ENCODE measurements at regions not wholly inside any gene's neighbourhood (a gene's known extent, or its start where the extent isn't known, plus 50 kb on each side); places are given as distances from the start of the nearest gene placed in this dataset.

DNA sequence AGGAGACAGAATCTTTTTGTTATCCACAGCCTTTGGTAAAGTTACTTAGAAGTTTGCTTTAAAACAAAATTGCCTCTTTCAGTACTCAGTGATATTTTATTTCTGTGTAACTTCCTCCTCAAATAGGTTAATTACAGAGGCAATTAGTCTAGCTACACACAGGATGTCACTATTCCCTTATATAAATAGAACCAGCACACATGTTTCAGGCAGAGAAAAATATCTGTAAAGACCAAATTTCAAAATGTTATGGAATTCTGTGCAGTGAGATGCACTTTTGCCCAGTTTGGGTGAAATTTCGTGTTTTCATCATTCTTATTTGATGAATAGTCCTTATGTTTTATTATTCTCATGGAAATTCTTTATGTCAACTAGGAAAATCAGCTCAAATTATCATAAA, 410.6 kb upstream of the SOX5 start:
- no peak for TF ChIP-seq EZH2phosphoT487 (IDR thresholded peaks at IDR 0.05; ENCODE audit: low read depth, severe bottlenecking, unreplicated experiment)
- TF ChIP-seq, protein P1, sequence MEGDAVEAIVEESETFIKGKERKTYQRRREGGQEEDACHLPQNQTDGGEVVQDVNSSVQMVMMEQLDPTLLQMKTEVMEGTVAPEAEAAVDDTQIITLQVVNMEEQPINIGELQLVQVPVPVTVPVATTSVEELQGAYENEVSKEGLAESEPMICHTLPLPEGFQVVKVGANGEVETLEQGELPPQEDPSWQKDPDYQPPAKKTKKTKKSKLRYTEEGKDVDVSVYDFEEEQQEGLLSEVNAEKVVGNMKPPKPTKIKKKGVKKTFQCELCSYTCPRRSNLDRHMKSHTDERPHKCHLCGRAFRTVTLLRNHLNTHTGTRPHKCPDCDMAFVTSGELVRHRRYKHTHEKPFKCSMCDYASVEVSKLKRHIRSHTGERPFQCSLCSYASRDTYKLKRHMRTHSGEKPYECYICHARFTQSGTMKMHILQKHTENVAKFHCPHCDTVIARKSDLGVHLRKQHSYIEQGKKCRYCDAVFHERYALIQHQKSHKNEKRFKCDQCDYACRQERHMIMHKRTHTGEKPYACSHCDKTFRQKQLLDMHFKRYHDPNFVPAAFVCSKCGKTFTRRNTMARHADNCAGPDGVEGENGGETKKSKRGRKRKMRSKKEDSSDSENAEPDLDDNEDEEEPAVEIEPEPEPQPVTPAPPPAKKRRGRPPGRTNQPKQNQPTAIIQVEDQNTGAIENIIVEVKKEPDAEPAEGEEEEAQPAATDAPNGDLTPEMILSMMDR (IDR thresholded peaks at IDR 0.05; ENCODE audit: poor library complexity): no peak
- TF ChIP-seq EZH2 (IDR thresholded peaks at IDR 0.05; ENCODE audit: borderline replicate concordance): no peak
- no peaks in the 10 kb centered on the region for H3K36me3 ChIP-seq (replicated peaks; ENCODE audit: insufficient read depth, low read depth)
- H3K9me2 ChIP-seq (replicated peaks; ENCODE audit: insufficient read depth): no peaks in the 10 kb centered on the region
- H3K4me1 ChIP-seq (ENCODE audit: insufficient read depth): no peaks in the 10 kb centered on the region
- no peak overlapping the region for H2AFZ ChIP-seq
- H3K4me2 ChIP-seq: no peak overlapping the region
- H3K27ac ChIP-seq: no peak overlapping the region
- no peak overlapping the region for H3K4me3 ChIP-seq
- H3K79me2 ChIP-seq: no peaks in the 10 kb centered on the region
- no peaks in the 10 kb centered on the region for H3K9me3 ChIP-seq (ENCODE audit: low read depth)
- WGBS (ENCODE audit: low lambda C conversion rate, missing lambda C conversion rate): 88% methylated on average over 1 of the region's 1 CpG
- no peaks in the 10 kb centered on the region for H4K20me1 ChIP-seq (ENCODE audit: insufficient read depth, poor library complexity, severe bottlenecking)
- H3K27me3 ChIP-seq: no peaks in the 10 kb centered on the region
- DNase-seq (ENCODE audit: low spot score): no peak

DNA sequence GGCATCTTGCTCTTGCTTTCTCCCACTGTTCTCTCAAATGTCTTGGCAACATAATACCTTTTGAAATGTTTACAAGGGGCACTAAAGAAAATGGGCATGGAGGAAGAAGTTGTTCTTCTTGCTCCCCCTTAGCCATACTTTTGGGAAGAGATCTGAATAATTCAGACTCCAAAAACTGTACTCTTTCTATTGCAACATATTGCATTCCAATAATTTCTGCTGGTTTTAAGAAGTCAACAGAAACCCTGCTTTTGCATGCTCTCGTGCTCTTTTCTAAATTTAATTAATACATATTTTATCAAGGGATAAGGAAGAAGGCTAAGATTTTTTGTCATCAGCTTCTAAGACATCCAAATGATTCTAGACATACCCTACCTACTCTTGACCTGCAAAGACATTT, 409.9 kb upstream of the SOX5 start:
- Histone ChIP-seq H4K20me1 (ENCODE audit: insufficient read depth, poor library complexity, severe bottlenecking) (no peaks in the 10 kb centered on the region), H3K27ac (no peak overlapping the region), H3K4me3 (no peak overlapping the region), H3K4me1 (ENCODE audit: insufficient read depth) (no peaks in the 10 kb centered on the region), H3K9me3 (ENCODE audit: low read depth) (no peaks in the 10 kb centered on the region), H2AFZ (no peak overlapping the region), H3K4me2 (no peak overlapping the region), H3K27me3 (no peaks in the 10 kb centered on the region), H3K9me2 (replicated peaks; ENCODE audit: insufficient read depth) (no peaks in the 10 kb centered on the region), H3K36me3 (replicated peaks; ENCODE audit: insufficient read depth, low read depth) (no peaks in the 10 kb centered on the region), H3K79me2 (no peaks in the 10 kb centered on the region)
- TF ChIP-seq, protein P1 (IDR thresholded peaks at IDR 0.05; ENCODE audit: poor library complexity): no peak
- DNase-seq (ENCODE audit: low spot score): no peak
- 88% methylated on average over 1 of the region's 1 CpG for WGBS (ENCODE audit: low lambda C conversion rate, missing lambda C conversion rate)

DNA sequence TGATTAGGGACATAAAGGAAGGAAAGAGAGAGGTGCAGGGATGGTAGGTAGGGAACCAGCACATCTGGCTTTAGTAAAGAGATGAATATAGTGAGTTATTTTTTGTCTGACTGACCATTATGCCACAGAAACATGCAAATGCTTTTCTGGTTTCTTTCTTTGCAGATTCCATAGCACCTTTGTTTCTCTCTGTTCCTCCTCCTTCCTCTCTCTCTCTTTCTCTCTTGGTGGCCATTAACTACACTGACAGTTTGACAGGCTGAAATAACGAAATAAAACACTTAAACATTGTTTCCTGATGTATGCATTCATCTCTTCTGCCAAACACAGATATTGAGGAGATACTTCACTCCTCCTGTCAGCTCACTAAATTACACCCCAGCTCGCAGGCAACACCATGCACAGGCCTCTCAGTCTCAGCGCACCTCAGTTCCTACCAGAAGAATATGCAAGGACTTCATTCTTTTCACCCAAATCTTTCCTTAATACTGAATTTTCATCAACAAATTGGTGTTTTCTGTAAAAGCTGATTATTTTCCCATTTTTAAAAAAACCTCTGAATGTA, 406.9 kb upstream of the SOX5 start:
- Histone ChIP-seq H3K4me1 (ENCODE audit: insufficient read depth) (no peaks in the 10 kb centered on the region), H2AFZ (no peak overlapping the region)

More for the DNA sequence above, 406.9 kb upstream of the SOX5 start:
- H3K9me3 ChIP-seq (ENCODE audit: low read depth): no peaks in the 10 kb centered on the region
- no peaks in the 10 kb centered on the region for H3K9me2 ChIP-seq (replicated peaks; ENCODE audit: insufficient read depth)
- WGBS (ENCODE audit: low lambda C conversion rate, missing lambda C conversion rate): 77% methylated on average over 3 of the region's 3 CpGs
- H3K4me3 ChIP-seq: no peak overlapping the region
- H3K27me3 ChIP-seq: no peaks in the 10 kb centered on the region
- no peaks in the 10 kb centered on the region for H4K20me1 ChIP-seq (ENCODE audit: insufficient read depth, poor library complexity, severe bottlenecking)
- no peaks in the 10 kb centered on the region for H3K36me3 ChIP-seq (replicated peaks; ENCODE audit: insufficient read depth, low read depth)
- H3K4me2 ChIP-seq: no peak overlapping the region
- no peak for DNase-seq (ENCODE audit: low spot score)
- H3K79me2 ChIP-seq: no peaks in the 10 kb centered on the region
- H3K27ac ChIP-seq: no peak overlapping the region
- no peak for TF ChIP-seq EZH2 (IDR thresholded peaks at IDR 0.05; ENCODE audit: borderline replicate concordance)
- TF ChIP-seq, protein P1 (IDR thresholded peaks at IDR 0.05; ENCODE audit: poor library complexity): no peak
- no peak for TF ChIP-seq EZH2phosphoT487 (IDR thresholded peaks at IDR 0.05; ENCODE audit: low read depth, severe bottlenecking, unreplicated experiment)
